ENCODE measurements at regions not wholly inside any gene's neighbourhood (a gene's known extent, or its start where the extent isn't known, plus 50 kb on each side); places are given as distances from the start of the nearest gene placed in this dataset.

GRCh38 chr7:112581529-112581928, 100.7 kb downstream of the LSMEM1 start:
- TF ChIP-seq TOE1 (CRISPR knock-in tag; IDR thresholded peaks at IDR 0.05) (no peak), CTCF (CRISPR knock-in tag; IDR thresholded peaks at IDR 0.05) (no peak), DPF2 (CRISPR knock-in tag; IDR thresholded peaks at IDR 0.05; ENCODE audit: borderline replicate concordance, low read depth) (no peak), KDM4B (CRISPR knock-in tag; IDR thresholded peaks at IDR 0.05) (no peak), ZBTB46 (CRISPR knock-in tag; IDR thresholded peaks at IDR 0.05; ENCODE audit: borderline replicate concordance) (no peak), POLR2A (IDR thresholded peaks at IDR 0.05; ENCODE audit: insufficient read depth in 1 of 2, low read depth in 2 of 2, low read length in 2 of 2) (no peak), MAZ (IDR thresholded peaks at IDR 0.05; ENCODE audit: borderline replicate concordance, low read depth, low read length) (no peak), MAZ (CRISPR knock-in tag; IDR thresholded peaks at IDR 0.05; ENCODE audit: low read depth) (no peak), ATF2 (CRISPR knock-in tag; IDR thresholded peaks at IDR 0.05) (no peak), RFX5 (IDR thresholded peaks at IDR 0.05; ENCODE audit: low read depth, low read length) (no peak), MAX (IDR thresholded peaks at IDR 0.05) (no peak), JUNB (CRISPR knock-in tag; IDR thresholded peaks at IDR 0.05; ENCODE audit: borderline replicate concordance) (no peak), POLR2AphosphoS5 (IDR thresholded peaks at IDR 0.05; ENCODE audit: low read depth, low read length) (no peak), SMC3 (IDR thresholded peaks at IDR 0.05; ENCODE audit: low read length) (no peak), RNF2 (conservative IDR thresholded peaks at IDR 0.05; ENCODE audit: low read depth) (no peak)

Data from HepG2 (cell line).